HEK293 (cell line): ENCODE measurements at regions not wholly inside any gene's neighbourhood (a gene's known extent, or its start where the extent isn't known, plus 50 kb on each side); places are given as distances from the start of the nearest gene placed in this dataset.

ENCODE experiments used
- CTCF ChIA-PET: fragments of 350-600 bp; formaldehyde crosslinking; extraction: SDS; loops from one replicate; lab custom pipeline; 2021; ENCODE audit warnings: antibody characterized with exemption; lab: Yijun Ruan, JAX
- POLR2A ChIA-PET: fragments of 300-600 bp; formaldehyde crosslinking; extraction: SDS; loops from one replicate; lab custom pipeline; 2020; ENCODE audit warnings: antibody characterized with exemption, inconsistent platforms; lab: Yijun Ruan, JAX
- H3K27ac ChIP-seq: fragments of 200-500 bp; sonication (Bioruptor generic); 2 replicates; pipeline ENCODE4 v1.5.1; 2014; ENCODE audit warnings: low read depth, low read length, control low read depth, inconsistent platforms; ENCODE audit errors: extremely low read depth
- H3K36me3 ChIP-seq, 2 experiments: fragments of 200-500 bp in 1 of 2; sonication (Bioruptor generic) in 1 of 2; 1 replicate in 1 of 2; 2 replicates in 1 of 2; pipeline ENCODE4 v1.5.1; 2014 to 2017; ENCODE audit warnings: inconsistent platforms in 2 of 2, low read length in 2 of 2; ENCODE audit not compliant: control insufficient read depth in 2 of 2, insufficient read depth in 1 of 2
- H3K4me1 ChIP-seq: fragments of 200-500 bp; sonication (Bioruptor generic); 2 replicates; pipeline ENCODE4 v1.5.1; 2014; ENCODE audit warnings: mild to moderate bottlenecking, low read length, inconsistent platforms; ENCODE audit not compliant: control insufficient read depth, insufficient read depth
- H3K4me3 ChIP-seq: 2 replicates; pipeline ENCODE4 v1.5.1; 2011; ENCODE audit warnings: low read depth, mild to moderate bottlenecking, control low read depth, low read length, moderate library complexity
- H3K9me3 ChIP-seq: fragments of 200-500 bp; sonication (Bioruptor generic); 2 replicates; pipeline ENCODE4 v1.5.1; 2014; ENCODE audit warnings: low read depth, low read length, inconsistent platforms; ENCODE audit not compliant: control insufficient read depth, insufficient read depth
- GLIS1 ChIP-seq: fragments of 450-650 bp; formaldehyde crosslinking; IDR thresholded peaks from 2 replicates; pipeline ENCODE4 v1.5.1; 2016; ENCODE audit warnings: missing biosample characterization, missing genetic modification characterization
- HOXD13 ChIP-seq: sonication (generic); formaldehyde crosslinking; IDR thresholded peaks from 2 replicates; pipeline ENCODE4 v1.8.0; 2022; ENCODE audit warnings: missing genetic modification reagents, borderline replicate concordance
- KLF7 ChIP-seq: fragments of 450-650 bp; formaldehyde crosslinking; IDR thresholded peaks from 2 replicates; pipeline ENCODE4 v1.5.1; 2016; ENCODE audit warnings: missing biosample characterization, missing genetic modification characterization, borderline replicate concordance
- KLF9 ChIP-seq: fragments of 450-650 bp; formaldehyde crosslinking; IDR thresholded peaks from 2 replicates; pipeline ENCODE4 v1.5.1; 2016; ENCODE audit warnings: missing biosample characterization, missing genetic modification characterization, low read depth
- SP2 ChIP-seq: fragments of 450-650 bp; formaldehyde crosslinking; IDR thresholded peaks from 2 replicates; pipeline ENCODE4 v1.5.1; 2016; ENCODE audit warnings: missing biosample characterization, missing genetic modification characterization
- ZBTB21 ChIP-seq: fragments of 450-650 bp; formaldehyde crosslinking; IDR thresholded peaks from 2 replicates; pipeline ENCODE4 v1.5.1; 2017; ENCODE audit warnings: missing biosample characterization, missing genetic modification characterization
- ZNF10 ChIP-seq: fragments of 450-650 bp; formaldehyde crosslinking; IDR thresholded peaks from 2 replicates; pipeline ENCODE4 v1.5.1; 2017; ENCODE audit warnings: missing biosample characterization, missing genetic modification characterization
- ZNF202 ChIP-seq: fragments of 450-650 bp; formaldehyde crosslinking; IDR thresholded peaks from 2 replicates; pipeline ENCODE4 v1.5.1; 2016; ENCODE audit warnings: missing biosample characterization, missing genetic modification characterization, borderline replicate concordance
- ZNF24 ChIP-seq: fragments of 450-650 bp; formaldehyde crosslinking; IDR thresholded peaks from 2 replicates; pipeline ENCODE4 v1.5.1; 2016; ENCODE audit warnings: missing biosample characterization, missing genetic modification characterization
- ZNF248 ChIP-seq: fragments of 450-650 bp; formaldehyde crosslinking; IDR thresholded peaks from 2 replicates; pipeline ENCODE4 v1.5.1; 2017; ENCODE audit warnings: missing biosample characterization, missing genetic modification characterization
- ZNF311 ChIP-seq: fragments of 450-650 bp; formaldehyde crosslinking; IDR thresholded peaks from 2 replicates; pipeline ENCODE4 v1.5.1; 2017; ENCODE audit warnings: missing biosample characterization, missing genetic modification characterization, borderline replicate concordance
- ZNF335 ChIP-seq: fragments of 450-650 bp; formaldehyde crosslinking; conservative IDR thresholded peaks from 2 replicates; pipeline ENCODE4 v1.5.1; 2016; ENCODE audit warnings: missing biosample characterization, missing genetic modification characterization
- ZNF350 ChIP-seq: fragments of 450-650 bp; formaldehyde crosslinking; IDR thresholded peaks from 2 replicates; pipeline ENCODE4 v1.5.0; 2017; ENCODE audit warnings: missing biosample characterization, mild to moderate bottlenecking, missing genetic modification characterization
- ZNF549 ChIP-seq: fragments of 450-650 bp; IDR thresholded peaks from 2 replicates; pipeline ENCODE4 v1.5.1; 2018; ENCODE audit warnings: missing biosample characterization, missing genetic modification characterization, mild to moderate bottlenecking, inconsistent platforms, moderate library complexity
- ZNF571 ChIP-seq: fragments of 450-650 bp; formaldehyde crosslinking; IDR thresholded peaks from 2 replicates; pipeline ENCODE4 v1.5.0; 2017; ENCODE audit warnings: missing biosample characterization, missing genetic modification characterization
- ZNF596 ChIP-seq: fragments of 450-650 bp; IDR thresholded peaks from 2 replicates; pipeline ENCODE4 v1.5.0; 2018; ENCODE audit warnings: missing biosample characterization, mild to moderate bottlenecking, missing genetic modification characterization, moderate library complexity
- ZNF600 ChIP-seq: fragments of 450-650 bp; formaldehyde crosslinking; IDR thresholded peaks from 2 replicates; pipeline ENCODE4 v1.5.1; 2016; ENCODE audit warnings: missing biosample characterization, missing genetic modification characterization
- ZNF623 ChIP-seq: fragments of 450-650 bp; formaldehyde crosslinking; IDR thresholded peaks from 2 replicates; pipeline ENCODE4 v1.5.1; 2016; ENCODE audit warnings: missing biosample characterization, missing genetic modification characterization
- ZNF626 ChIP-seq: fragments of 450-650 bp; sonication (Bioruptor Pico); formaldehyde crosslinking; IDR thresholded peaks from 2 replicates; pipeline ENCODE4 v1.5.1; 2018; ENCODE audit warnings: missing biosample characterization, missing genetic modification characterization, inconsistent platforms
- ZNF837 ChIP-seq: fragments of 450-650 bp; formaldehyde crosslinking; IDR thresholded peaks from 2 replicates; pipeline ENCODE4 v1.5.1; 2016; ENCODE audit warnings: missing biosample characterization, missing genetic modification characterization
- TF ChIP-seq, protein P1 (sequence below): IDR thresholded peaks from 2 replicates; pipeline ENCODE4 v1.6.1; 2011; ENCODE audit warnings: mild to moderate bottlenecking, low read depth, low read length, borderline replicate concordance
- TF ChIP-seq, protein P2 (sequence below): fragments of 450-650 bp; formaldehyde crosslinking; IDR thresholded peaks from 2 replicates; pipeline ENCODE4 v1.5.1; 2017; ENCODE audit warnings: missing biosample characterization, mild to moderate bottlenecking, missing genetic modification characterization, moderate library complexity
- TF ChIP-seq, protein P3 (sequence below): fragments of 450-650 bp; formaldehyde crosslinking; IDR thresholded peaks from 2 replicates; pipeline ENCODE4 v1.5.1; 2016; ENCODE audit warnings: missing biosample characterization, missing genetic modification characterization
- TF ChIP-seq, protein P4 (sequence below): fragments of 450-650 bp; formaldehyde crosslinking; IDR thresholded peaks from 2 replicates; pipeline ENCODE4 v1.5.1; 2016; ENCODE audit warnings: missing biosample characterization, missing genetic modification characterization, borderline replicate concordance

DNA sequence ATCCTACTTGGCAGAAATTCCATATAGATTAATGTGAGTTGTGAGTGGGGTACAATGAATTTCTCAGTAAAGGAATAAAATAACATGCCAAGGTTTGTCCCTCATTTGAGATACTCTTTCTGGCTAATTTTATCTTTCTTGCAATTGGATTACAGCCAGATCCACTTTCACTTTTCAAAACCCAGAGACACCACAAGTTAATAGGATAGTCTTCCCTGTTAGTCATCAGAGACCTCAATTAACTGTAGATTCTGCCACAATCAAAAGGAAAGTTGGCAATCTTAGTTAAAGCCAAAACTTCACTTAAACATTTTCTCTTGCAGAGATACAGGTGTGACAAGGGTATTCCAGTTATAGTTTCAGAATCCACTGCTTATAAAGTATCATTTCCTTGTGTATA, 91.4 kb upstream of the PHYHIPL start:
- TF ChIP-seq ZNF202 (tag by site-specific recombination) (no peak), ZBTB21 (no peak), ZNF600 (tag by site-specific recombination) (no peak), ZNF623 (tag by site-specific recombination) (no peak), ZNF350 (tag by site-specific recombination) (no peak), HOXD13 (CRISPR knock-in tag) (no peak), ZNF571 (tag by site-specific recombination) (no peak), ZNF837 (tag by site-specific recombination) (no peak), ZNF335 (tag by site-specific recombination) (no peak), SP2 (tag by site-specific recombination) (no peak), ZNF248 (tag by site-specific recombination) (no peak), KLF7 (tag by site-specific recombination) (no peak), ZNF311 (tag by site-specific recombination) (no peak), GLIS1 (no peak), ZNF24 (tag by site-specific recombination) (no peak), KLF9 (tag by site-specific recombination) (no peak)
- TF ChIP-seq, protein P1, sequence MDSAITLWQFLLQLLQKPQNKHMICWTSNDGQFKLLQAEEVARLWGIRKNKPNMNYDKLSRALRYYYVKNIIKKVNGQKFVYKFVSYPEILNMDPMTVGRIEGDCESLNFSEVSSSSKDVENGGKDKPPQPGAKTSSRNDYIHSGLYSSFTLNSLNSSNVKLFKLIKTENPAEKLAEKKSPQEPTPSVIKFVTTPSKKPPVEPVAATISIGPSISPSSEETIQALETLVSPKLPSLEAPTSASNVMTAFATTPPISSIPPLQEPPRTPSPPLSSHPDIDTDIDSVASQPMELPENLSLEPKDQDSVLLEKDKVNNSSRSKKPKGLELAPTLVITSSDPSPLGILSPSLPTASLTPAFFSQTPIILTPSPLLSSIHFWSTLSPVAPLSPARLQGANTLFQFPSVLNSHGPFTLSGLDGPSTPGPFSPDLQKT: no peak
- TF ChIP-seq, protein P2, sequence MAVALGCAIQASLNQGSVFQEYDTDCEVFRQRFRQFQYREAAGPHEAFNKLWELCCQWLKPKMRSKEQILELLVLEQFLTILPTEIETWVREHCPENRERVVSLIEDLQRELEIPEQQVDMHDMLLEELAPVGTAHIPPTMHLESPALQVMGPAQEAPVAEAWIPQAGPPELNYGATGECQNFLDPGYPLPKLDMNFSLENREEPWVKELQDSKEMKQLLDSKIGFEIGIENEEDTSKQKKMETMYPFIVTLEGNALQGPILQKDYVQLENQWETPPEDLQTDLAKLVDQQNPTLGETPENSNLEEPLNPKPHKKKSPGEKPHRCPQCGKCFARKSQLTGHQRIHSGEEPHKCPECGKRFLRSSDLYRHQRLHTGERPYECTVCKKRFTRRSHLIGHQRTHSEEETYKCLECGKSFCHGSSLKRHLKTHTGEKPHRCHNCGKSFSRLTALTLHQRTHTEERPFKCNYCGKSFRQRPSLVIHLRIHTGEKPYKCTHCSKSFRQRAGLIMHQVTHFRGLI (tag by site-specific recombination): no peak
- TF ChIP-seq, protein P3, sequence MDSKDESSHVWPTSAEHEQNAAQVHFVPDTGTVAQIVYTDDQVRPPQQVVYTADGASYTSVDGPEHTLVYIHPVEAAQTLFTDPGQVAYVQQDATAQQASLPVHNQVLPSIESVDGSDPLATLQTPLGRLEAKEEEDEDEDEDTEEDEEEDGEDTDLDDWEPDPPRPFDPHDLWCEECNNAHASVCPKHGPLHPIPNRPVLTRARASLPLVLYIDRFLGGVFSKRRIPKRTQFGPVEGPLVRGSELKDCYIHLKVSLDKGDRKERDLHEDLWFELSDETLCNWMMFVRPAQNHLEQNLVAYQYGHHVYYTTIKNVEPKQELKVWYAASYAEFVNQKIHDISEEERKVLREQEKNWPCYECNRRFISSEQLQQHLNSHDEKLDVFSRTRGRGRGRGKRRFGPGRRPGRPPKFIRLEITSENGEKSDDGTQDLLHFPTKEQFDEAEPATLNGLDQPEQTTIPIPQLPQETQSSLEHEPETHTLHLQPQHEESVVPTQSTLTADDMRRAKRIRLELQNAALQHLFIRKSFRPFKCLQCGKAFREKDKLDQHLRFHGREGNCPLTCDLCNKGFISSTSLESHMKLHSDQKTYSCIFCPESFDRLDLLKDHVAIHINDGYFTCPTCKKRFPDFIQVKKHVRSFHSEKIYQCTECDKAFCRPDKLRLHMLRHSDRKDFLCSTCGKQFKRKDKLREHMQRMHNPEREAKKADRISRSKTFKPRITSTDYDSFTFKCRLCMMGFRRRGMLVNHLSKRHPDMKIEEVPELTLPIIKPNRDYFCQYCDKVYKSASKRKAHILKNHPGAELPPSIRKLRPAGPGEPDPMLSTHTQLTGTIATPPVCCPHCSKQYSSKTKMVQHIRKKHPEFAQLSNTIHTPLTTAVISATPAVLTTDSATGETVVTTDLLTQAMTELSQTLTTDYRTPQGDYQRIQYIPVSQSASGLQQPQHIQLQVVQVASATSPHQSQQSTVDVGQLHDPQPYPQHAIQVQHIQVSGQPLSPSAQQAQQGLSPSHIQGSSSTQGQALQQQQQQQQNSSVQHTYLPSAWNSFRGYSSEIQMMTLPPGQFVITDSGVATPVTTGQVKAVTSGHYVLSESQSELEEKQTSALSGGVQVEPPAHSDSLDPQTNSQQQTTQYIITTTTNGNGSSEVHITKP (tag by site-specific recombination): no peak
- ChIA-PET CTCF (no interaction called here), POLR2A (no interaction called here)
- Histone ChIP-seq H3K36me3 (no peaks in the 10 kb centered on the region), H3K27ac (no peak overlapping the region), H3K4me1 (no peaks in the 10 kb centered on the region), H3K9me3 (no peaks in the 10 kb centered on the region), H3K4me3 (no peak overlapping the region)

DNA sequence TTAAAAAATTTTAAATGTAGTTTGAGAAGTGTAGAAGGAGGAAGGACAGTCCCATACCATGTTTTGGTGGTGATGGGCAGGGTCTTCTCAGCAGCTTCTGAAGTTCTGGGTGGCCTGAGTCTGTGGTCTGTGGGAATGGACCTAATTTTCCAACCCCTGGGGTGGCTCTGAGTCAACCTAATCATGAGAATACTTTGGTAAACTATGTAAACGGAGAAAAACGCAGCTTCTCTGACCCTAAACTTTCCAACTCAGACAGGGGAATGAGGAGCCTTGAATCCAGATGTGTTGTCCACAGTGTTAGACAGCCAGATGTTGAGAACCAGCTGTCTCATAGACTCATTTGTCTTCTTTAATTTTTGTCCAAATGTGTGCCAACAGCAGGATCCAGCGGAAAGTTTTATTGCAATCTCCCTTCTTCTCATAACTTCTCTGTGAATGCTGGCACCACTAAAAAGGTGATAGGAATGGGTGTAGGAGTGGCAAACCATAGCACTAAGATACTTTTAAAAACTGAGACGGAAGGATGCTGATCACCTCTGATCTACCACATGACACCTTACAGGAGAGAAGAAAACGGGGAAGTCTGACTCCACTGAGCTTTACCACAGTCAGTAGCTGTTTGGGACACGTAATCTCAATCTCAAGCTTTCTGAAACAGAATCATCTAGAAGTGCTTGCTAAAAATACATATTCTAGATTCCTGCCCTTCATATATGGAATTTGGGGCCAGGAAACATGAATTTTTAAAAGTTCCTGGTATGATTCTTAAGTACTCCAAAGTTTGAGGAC, 90.5 kb upstream of the PHYHIPL start:
- H3K4me3 ChIP-seq: no peak overlapping the region
- no peaks in the 10 kb centered on the region for H3K4me1 ChIP-seq
- CTCF ChIA-PET: no interaction called here
- H3K27ac ChIP-seq: no peak overlapping the region
- POLR2A ChIA-PET: no interaction called here
- no peaks in the 10 kb centered on the region for H3K36me3 ChIP-seq
- H3K9me3 ChIP-seq: no peaks in the 10 kb centered on the region
- TF ChIP-seq ZNF10 (no peak), ZNF596 (tag by site-specific recombination) (no peak), ZNF549 (tag by site-specific recombination) (no peak), ZNF626 (tag by site-specific recombination) (no peak)
- TF ChIP-seq, protein P4, sequence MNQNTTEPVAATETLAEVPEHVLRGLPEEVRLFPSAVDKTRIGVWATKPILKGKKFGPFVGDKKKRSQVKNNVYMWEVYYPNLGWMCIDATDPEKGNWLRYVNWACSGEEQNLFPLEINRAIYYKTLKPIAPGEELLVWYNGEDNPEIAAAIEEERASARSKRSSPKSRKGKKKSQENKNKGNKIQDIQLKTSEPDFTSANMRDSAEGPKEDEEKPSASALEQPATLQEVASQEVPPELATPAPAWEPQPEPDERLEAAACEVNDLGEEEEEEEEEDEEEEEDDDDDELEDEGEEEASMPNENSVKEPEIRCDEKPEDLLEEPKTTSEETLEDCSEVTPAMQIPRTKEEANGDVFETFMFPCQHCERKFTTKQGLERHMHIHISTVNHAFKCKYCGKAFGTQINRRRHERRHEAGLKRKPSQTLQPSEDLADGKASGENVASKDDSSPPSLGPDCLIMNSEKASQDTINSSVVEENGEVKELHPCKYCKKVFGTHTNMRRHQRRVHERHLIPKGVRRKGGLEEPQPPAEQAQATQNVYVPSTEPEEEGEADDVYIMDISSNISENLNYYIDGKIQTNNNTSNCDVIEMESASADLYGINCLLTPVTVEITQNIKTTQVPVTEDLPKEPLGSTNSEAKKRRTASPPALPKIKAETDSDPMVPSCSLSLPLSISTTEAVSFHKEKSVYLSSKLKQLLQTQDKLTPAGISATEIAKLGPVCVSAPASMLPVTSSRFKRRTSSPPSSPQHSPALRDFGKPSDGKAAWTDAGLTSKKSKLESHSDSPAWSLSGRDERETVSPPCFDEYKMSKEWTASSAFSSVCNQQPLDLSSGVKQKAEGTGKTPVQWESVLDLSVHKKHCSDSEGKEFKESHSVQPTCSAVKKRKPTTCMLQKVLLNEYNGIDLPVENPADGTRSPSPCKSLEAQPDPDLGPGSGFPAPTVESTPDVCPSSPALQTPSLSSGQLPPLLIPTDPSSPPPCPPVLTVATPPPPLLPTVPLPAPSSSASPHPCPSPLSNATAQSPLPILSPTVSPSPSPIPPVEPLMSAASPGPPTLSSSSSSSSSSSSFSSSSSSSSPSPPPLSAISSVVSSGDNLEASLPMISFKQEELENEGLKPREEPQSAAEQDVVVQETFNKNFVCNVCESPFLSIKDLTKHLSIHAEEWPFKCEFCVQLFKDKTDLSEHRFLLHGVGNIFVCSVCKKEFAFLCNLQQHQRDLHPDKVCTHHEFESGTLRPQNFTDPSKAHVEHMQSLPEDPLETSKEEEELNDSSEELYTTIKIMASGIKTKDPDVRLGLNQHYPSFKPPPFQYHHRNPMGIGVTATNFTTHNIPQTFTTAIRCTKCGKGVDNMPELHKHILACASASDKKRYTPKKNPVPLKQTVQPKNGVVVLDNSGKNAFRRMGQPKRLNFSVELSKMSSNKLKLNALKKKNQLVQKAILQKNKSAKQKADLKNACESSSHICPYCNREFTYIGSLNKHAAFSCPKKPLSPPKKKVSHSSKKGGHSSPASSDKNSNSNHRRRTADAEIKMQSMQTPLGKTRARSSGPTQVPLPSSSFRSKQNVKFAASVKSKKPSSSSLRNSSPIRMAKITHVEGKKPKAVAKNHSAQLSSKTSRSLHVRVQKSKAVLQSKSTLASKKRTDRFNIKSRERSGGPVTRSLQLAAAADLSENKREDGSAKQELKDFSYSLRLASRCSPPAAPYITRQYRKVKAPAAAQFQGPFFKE (tag by site-specific recombination): no peak
